ENCODE measurements at regions not wholly inside any gene's neighbourhood (a gene's known extent, or its start where the extent isn't known, plus 50 kb on each side); places are given as distances from the start of the nearest gene placed in this dataset.

GRCh38 chr1:187244623-187245022 is 415.9 kb downstream of the PLA2G4A start:
- TF ChIP-seq CTCF (conservative IDR thresholded peaks at IDR 0.05; ENCODE audit: low read depth in 2 of 2) (no peak), REST (IDR thresholded peaks at IDR 0.05; ENCODE audit: unreplicated experiment) (no peak), POLR2AphosphoS5 (IDR thresholded peaks at IDR 0.05; ENCODE audit: low read depth) (no peak), EZH2 (IDR thresholded peaks at IDR 0.05; ENCODE audit: low read depth, unreplicated experiment) (no peak)

Measured in GM23338 (cell line).